A172 (cell line): ENCODE measurements at regions not wholly inside any gene's neighbourhood (a gene's known extent, or its start where the extent isn't known, plus 50 kb on each side); places are given as distances from the start of the nearest gene placed in this dataset.
"Not testable (repeated sequence)": the region's sequence is repeated elsewhere in the genome, so short reads cannot be mapped to it uniquely, and the experiment has no call there.

Experiments used
- DNase-seq: peaks from one replicate; pipeline ENCODE4 v3.0.0-alpha.2; 2015; ENCODE audit warnings: low spot score

DNA sequence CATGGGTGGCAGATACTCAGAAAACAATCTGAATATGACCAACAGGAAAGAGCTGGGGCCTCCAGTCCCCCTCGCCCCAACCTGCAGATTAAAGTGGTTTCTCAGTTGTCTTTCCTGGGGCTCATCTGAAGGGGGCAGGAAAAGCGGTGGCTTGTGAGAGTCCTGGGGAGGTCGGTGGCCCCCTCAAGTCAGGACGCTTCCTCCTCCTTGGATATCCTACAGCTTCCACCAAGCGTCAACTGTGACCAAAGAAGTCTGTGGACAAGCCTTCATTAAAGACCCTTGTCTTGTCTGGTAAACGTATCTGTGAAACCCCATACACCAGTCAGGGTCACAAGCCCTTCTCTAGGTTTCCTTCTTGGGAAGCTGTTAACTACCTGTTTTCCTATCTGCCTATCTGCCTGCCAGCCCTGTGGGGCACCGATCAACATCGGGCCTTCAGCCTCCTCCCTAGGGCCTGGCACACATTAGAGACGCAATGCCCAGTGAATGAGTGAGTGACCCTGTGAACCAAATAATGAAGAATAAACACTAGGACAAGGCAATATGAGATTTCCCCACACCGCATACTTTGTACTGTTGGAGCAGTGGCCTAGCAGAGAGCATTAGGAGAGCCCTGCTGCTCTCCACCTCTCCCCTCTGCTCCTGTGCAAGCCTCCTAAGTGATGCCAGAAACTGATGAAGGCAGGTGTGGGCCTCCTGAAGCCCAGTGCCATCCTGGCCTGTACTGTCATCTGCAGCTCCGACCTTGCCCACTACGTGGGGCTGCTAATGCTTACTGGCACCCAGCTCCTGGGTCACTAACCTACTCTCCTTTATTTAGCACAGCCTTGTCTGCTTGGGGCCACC, 1317.8 kb downstream of the UQCRFS1 start:
- DNase-seq: no peak

DNA sequence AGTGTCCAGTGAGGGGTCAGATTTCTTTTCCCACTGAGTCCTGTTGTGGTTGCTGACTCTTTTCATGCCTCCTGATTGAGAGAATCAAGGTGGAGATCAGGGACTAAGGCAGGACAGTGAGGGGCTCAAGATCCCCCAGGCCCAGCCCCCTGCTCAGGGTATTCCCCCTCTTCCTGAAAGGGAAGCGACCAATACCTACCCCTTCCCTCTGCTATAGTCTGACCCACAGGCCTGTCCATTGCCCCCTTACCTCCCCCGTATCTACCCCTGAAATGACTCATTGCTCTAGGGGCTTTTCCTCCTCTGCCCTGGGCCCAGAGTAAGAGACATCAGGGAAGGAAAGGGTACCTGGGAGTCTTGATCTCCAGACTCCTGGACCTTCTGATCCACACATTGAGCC, 1320.5 kb downstream of the UQCRFS1 start:
- DNase-seq: no peak

DNA sequence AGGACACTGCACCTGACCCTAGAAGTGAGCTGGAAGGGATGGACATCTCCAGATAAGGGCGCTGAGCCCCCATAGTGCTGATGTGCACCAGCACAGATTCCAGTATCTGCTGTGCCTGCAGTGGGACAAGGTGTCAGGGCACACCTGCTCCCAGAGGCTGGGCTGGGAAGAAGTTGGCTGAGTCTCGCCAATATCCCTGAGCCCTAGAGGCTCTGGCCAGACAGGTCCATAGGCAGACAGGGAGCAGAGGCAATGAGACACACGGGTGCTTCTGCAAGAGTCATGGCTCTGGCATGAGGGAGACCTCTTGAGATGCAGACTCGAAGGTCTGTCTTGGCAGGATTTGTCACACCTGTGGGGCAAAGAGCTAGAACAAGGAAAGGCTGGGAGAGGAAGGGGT, 1321.5 kb downstream of the UQCRFS1 start:
- no peak for DNase-seq

DNA sequence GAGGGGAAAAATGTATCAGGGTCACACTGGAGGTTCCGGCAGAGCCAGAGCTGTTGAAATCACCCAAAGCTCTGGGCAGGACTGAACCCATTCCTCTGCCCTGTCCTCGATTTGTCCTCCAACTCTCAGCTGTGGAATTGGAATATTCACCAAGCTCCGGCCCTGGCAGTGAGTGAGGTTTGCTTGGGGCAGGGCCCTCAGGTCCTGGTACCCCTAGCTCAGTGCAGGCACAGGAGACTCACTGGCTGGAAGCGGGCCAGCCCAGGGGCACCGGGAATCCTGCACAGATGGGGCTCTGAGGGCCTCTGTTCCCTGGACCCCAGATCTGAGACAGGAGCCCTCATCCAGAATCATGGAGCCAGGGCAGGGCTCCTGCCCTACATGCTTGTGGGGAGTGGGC, 1322.3 kb downstream of the UQCRFS1 start:
- no peak for DNase-seq

DNA sequence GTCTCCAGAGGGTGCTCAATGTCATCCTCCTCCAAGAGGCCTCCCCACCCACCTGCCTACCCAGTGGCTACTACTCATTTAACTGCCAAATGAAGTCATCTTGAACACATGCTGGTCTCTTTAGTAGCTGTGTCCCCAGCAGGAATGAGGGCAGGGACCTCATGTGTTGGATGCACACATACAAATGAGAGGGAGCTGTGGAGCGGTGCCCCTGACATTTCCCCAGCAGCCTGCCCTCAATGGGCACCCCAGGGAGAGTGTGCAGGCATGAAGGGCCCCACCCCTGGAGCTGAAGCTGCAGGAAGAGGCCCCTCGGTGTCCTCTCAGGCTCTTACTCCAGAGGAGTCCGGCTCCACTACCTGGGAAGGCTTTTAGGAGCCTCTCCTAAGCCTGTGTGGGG, 1322.7 kb downstream of the UQCRFS1 start:
- no peak for DNase-seq

DNA sequence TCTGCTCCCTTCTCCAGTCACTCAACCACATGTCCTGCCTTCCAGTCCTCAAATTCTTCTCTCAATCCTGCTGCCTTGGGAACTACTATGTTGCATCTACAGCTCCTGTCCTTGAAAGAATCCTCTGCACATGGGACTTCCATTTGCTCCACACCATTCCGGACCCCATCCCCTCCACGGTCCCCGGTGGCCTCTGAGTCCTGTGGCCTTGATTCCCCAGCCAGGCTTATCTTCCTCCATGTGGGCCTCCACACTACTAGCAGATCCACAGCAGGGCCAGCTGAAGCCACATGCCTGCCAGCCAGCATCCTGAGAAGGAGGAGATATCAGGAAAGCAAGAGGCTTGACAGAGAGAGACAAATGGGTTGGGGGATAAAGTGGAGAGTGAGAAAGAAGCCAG, 1323.8 kb downstream of the UQCRFS1 start:
- no peak for DNase-seq

DNA sequence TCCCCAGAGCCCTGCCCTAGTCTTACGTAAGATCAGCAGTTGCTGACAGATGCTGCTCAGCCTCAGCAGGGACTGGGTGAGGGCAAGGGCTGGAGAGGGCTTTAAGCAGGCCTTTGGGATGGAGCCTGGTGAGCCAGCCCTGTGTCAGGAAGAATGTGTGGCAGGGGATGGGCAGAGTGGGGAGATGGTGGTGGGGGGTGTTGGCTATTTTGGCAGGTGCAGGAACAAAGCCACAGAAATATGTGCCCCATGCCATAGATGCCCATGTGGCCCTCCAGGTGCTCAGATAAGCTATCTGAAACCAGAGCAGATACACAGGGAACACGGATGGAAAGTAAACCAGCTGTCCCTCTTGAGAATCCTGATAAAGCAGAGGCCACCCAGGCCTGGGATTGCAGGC, 1325.0 kb downstream of the UQCRFS1 start:
- no peak for DNase-seq

DNA sequence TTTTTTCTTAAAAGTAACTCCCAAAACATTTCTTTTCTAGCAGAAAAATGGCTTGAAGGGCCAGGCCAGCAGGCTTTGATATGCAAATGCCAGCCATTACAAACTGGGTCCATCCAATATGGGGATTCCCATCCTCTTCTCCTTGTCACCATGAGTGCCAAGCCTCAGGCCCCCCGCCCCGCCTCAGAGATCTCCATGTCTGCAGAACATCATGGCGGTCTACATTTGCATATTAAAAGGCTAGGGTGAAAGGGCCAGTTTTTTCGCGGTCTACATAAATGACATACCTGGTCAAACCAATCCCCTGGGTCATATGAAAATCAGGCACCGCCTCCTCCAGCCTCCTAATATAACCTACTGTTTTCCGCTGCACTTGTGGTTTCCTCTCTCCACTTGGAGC, 1327.6 kb downstream of the UQCRFS1 start:
- DNase-seq: no peak

DNA sequence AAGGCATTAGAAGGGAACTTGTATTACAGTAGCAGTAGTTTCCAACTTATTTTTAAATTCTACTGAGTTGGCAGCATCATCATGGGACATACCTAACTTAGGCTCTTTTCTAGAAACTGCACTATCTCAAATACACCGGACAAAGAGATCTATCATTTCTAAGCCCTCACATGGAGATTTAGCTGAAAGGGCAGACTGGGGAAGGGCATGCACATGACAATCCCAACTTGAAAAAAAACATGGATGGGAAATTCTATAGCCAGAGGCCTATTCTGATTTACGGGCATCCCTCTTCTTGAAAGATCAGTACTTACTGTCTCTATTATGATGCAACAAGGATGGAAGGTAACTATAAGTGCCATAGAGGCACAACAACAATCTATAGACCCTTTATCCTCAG, 1328.6 kb downstream of the UQCRFS1 start:
- DNase-seq: no peak

DNA sequence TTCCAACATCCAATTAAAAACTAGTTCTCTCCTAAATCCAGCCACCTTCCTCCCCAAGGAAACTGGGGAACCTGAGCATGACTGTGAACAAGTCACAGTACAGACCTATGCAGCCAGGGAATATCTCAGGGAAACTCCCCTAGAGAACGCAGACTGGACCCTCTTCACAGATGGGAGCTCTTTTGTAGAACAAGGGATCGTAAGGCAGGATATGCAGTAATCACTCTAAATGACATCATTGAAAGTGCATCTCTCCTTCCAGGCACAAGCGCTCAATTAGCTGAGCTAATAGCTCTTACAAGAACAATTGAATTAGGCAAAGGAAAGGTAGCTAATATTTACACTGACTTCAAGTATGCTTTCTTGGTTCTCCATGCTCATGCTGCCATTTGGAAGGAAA, 1331.7 kb downstream of the UQCRFS1 start:
- no peak for DNase-seq

DNA sequence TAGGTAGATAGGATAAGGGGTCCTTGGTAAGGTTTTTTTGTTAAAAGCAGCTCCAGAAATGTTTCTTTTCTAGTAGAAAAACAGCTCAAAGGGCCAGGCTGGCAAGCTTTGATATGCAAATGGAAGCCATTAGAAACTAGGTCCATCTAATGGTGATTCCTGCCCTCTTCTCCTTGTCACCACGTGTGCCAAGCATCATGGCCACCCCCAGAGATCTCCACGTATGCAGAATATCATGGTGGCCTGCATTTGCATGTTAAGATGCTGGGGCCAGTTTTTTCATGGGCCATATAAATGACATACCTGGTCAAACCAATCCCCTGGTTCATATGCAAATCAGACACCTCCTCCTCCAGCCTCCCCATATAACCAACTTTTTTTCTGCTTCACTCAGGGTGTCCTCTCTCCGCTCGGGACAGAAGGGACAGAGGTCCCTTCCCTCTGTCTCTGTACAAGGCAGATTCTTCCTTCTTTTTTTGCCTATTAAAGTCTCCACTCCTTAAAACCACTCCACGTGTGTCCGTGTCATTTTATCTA, 1335.9 kb downstream of the UQCRFS1 start:
- DNase-seq: no peak

DNA sequence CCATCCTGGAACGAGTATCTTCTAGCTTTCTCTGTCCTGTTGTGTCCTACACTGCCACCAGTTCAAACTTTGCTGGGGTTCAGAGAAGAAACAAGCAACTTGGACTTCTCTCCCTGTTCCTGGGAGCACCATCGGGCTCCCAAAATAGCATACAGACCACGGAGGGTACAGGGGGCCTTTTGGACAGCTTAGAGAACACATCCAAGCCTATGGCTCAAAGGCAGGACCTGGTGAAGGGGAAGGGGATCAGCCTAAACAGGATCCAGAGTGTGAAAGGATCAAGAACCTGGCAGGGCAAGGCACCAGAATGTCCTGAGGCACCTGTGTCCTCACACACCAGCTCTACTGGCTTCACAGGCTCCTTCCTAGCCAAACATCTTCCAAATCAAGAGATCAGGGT, 1336.5 kb downstream of the UQCRFS1 start:
- no peak for DNase-seq

DNA sequence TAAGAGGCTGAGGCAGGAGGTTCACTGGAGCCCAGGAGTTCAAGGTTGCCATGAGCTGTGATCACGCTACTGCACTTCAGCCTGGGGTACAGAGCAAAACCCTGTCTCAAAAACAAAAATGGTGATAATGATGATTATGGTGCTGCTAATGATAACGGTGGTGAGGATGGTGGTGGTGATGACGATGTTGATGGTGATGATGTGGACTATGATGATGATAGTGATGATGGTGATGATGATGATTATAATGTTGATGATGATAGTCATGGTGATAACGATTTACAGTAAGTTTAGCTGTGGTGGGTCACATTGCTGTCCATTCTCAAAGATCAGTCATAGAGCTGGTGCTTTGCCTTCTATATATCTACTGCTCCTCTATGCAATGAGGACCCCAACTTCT, 1340.6 kb downstream of the UQCRFS1 start:
- no peak for DNase-seq

DNA sequence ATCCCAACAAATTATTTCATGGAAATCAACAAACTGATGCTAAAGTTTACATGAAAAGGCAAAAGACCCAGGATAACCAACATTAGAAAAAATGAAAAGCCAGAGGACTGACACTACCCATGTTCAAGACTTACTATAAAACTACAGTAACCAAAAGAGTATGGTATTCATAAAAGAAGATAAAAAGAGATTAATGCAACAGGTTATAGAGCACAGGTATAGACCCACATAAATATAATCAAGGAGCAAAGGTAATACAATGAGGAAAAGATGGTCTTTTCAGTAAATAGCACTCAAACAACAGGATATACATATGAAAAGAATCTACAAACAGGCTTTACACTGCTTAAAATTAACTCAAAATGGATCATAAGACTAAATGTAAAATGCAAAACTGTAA, 1342.7 kb downstream of the UQCRFS1 start:
- no peak for DNase-seq

DNA sequence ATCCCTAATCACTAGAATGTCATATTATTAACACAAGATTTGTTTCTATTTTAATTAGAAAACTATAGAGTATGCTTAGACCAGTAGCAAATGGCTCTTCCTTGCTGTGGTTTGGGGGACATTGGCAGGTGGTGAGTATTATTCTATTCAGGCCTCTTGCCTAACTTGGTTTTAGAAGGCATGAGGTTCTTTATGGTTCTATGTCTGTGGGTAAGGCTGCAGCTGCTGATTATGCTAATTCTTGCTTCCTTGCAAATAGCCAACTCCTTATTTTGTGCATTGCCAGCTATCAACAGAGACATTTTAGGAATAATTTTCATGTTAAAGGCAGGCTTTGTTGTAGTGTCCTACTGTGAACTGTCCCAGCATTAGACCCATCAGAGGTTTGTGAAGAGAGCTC, 1344.9 kb downstream of the UQCRFS1 start:
- DNase-seq: no peak

DNA sequence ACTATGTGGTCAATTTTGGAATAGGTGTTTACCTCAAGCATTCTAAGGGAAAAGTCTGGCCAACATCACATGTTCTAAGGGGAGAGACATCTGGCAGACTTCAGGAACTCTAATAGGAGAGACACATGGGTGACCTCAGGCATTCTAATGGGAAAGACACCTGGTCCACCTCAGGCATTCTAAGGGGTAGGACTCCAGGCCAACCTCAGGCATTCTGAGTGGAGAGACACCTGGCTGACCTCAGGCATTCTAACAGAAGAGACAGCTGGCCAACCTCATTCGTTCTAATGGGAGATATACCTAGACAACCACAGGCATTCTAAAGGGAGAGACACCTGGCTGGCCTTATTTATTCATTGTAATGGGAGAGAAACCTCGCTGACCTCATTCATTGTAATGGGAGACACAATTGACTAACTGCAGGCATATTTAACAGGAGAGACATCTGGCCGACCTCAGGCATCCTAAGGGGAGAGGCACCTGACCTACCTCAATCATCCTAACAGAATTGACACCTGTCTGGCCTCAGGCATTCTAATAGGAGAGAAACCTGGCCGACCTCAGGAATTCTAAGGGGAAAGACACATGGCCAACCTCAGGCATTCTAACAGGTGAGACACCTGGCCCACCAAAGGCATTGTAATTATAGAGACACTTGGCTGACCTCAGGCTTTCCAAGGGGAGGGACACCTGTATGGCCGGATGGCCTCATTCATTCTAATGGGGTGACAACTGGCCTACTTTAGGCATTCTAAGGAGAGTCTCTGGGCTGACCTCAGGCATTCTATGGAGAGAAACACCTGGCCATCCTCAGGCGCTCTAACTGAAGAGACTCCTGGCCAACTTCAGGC, 1346.8 kb downstream of the UQCRFS1 start:
- DNase-seq: no peak

DNA sequence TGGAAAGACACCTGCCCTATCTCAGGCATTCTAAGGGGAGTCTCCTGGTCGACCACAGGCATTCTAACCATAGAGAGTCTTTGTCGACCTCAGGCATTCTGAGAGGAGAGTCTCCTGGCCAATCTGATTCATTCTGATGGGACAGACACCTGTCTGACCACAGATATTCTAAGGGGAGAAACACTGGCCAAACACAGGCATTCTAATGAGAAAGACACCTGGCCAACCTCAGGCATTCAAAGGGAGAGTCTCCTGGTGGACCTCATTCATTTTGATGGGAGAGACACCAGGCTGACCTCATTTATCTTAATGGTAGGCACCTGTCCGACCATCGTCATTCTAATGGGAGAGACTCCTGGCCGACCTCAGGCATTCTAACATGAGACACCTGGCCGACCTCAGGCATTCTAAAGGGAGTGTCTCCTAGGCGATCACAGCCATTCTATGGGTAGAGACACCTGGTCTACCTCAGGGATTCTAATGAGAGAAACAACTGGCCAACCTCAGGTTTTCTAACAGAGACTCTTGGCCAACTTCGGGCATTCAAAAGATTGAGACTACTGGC, 1351.5 kb downstream of the UQCRFS1 start:
- no peak for DNase-seq

DNA sequence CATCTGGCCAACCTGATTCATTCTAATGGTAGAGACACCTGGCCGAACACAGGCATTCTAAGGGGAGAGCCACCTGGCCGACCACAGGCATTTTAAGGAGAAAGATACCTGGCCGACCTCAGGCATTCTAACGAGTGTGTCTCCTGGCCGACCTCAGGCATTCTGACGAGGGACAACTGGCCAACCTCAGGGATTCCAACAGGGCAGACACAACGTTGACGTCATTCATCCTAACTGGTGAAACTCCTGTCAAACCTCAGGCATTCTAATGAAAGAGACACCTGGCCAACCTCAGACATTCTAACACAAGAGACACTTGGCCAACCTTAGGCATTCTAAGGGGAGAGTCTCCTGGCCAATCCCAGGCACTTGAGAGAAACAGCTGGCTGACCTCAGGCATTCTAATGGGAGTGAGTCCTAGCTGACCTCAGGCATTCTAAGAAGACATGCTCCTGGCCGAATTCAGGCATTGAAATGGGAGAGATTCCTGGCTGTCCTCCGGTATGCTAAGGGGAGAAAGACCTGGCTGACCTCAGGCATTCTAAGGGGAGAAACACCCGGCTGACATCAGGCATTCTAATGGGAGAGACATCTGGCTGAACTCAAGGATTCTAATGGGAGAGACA, 1352.5 kb downstream of the UQCRFS1 start:
- DNase-seq: no peak

DNA sequence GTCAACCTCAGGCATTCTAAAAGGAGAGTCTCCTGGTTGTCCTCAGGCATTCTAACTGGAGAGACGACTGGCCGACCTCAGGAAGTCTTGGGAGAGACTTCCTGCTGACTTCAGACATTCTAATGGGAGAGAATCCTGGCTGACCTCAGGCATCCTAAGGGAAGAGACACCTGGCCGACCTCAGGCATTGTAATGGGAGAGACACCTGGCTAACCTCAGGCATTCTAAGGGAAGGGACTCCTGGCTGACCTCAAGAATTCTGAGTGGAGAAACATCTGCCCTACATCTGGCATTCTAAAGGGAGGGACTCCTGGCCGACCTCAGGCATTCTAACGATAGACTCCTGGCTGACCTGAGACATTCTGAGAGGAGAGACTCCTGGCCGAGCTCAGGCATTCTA, 1353.3 kb downstream of the UQCRFS1 start:
- DNase-seq: no peak

DNA sequence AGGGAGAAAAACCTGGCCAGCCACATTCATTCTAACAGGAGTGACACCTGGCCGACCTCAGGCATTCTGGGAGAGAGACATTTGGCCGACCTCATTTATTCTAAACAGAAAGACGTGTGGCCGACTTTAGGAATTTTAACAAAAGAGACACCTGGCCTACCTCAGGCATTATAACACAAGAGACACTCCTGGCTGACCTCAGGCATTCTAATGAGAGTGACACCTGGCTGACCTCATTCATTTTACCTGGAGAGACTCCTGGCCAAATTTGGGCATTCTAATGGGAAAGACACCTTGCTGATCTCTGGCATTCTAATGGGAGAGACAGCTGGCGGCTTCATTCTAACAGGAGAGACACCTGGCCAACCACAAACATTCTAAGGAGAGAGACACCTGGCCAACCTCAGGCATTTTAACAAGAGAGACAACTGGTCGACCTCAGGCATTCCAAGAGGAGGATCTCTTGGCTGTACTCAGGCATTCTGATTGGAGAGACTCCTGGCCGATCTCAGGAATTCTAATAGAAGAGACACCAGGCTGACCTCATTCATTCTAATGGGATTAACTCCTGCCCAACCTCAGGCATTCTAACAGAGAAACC, 1353.9 kb downstream of the UQCRFS1 start:
- no peak for DNase-seq

DNA sequence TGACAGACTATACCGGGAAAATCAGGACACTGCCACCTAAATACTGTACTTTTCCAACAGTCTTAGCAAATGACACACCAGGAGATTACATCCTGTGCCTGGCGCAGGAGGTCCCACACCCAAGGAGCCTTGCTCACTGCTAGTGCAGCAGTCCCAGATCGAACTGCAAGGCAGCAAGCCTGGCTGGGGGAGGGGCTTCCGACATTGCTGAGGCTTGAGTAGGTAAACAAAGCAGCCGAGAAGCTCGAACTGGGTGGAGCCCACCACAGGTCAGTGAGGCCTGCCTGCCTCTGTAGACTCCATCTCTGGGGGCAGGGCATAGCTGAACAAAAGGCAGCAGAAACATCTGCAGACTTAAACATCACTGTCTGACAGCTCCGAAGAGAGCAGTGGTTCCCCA, 1360.0 kb downstream of the UQCRFS1 start:
- not testable (repeated sequence) for DNase-seq
